Ectodermal cell (in vitro differentiated cells): ENCODE measurements at regions not wholly inside any gene's neighbourhood (a gene's known extent, or its start where the extent isn't known, plus 50 kb on each side); places are given as distances from the start of the nearest gene placed in this dataset.

Source experiments
- H3K27ac ChIP-seq: 2 replicates; pipeline ENCODE4 v1.7.0; 2013; ENCODE audit warnings: mild to moderate bottlenecking, low read depth, low read length; ENCODE audit not compliant: insufficient read depth, poor library complexity, severe bottlenecking
- H3K27me3 ChIP-seq: 2 replicates; pipeline ENCODE4 v1.7.0; 2013; ENCODE audit warnings: mild to moderate bottlenecking, low read length; ENCODE audit not compliant: insufficient read depth, control insufficient read depth, poor library complexity, severe bottlenecking
- H3K36me3 ChIP-seq: one replicate; pipeline ENCODE4 v1.7.0; 2013; ENCODE audit warnings: low read length; ENCODE audit not compliant: control insufficient read depth, insufficient read depth
- H3K4me1 ChIP-seq: one replicate; pipeline ENCODE4 v1.7.0; 2013; ENCODE audit warnings: low read length; ENCODE audit not compliant: control insufficient read depth, insufficient read depth
- H3K4me3 ChIP-seq: 2 replicates; pipeline ENCODE4 v1.7.0; 2013; ENCODE audit warnings: low read depth, low read length, control low read depth; ENCODE audit not compliant: insufficient read depth
- H3K9me3 ChIP-seq: 2 replicates; pipeline ENCODE4 v1.7.0; 2013; ENCODE audit warnings: mild to moderate bottlenecking, low read length, moderate library complexity; ENCODE audit not compliant: control insufficient read depth
- WGBS, 2 experiments: methylation state at CpG; one replicate each; pipeline ENCODE4 v1.1.7; 2013; ENCODE audit warnings: missing lambda C conversion rate in 2 of 2; 5-methylcytosine and 5-hydroxymethylcytosine counted together

GRCh38 chr4:96035727-96036126 is 195.8 kb downstream of the PDHA2 start:
- Histone ChIP-seq H3K27ac (no peak overlapping the region), H3K4me3 (no peak overlapping the region), H3K4me1 (no peaks in the 10 kb centered on the region), H3K27me3 (no peaks in the 10 kb centered on the region), H3K9me3 (no peaks in the 10 kb centered on the region), H3K36me3 (no peaks in the 10 kb centered on the region)

GRCh38 chr4:96036781-96037180 is 196.9 kb downstream of the PDHA2 start:
- Histone ChIP-seq H3K27me3 (no peaks in the 10 kb centered on the region), H3K9me3 (no peaks in the 10 kb centered on the region), H3K36me3 (no peaks in the 10 kb centered on the region), H3K4me3 (no peak overlapping the region), H3K4me1 (no peaks in the 10 kb centered on the region), H3K27ac (no peak overlapping the region)
- WGBS, 2 experiments: 89 to 91% methylated on average over 2 to 3 of the region's 3 CpGs

- Histone ChIP-seq H3K27ac (no peak overlapping the region), H3K4me3 (no peak overlapping the region), H3K9me3 (no peaks in the 10 kb centered on the region), H3K36me3 (no peaks in the 10 kb centered on the region), H3K4me1 (no peaks in the 10 kb centered on the region), H3K27me3 (no peaks in the 10 kb centered on the region)
- 94% methylated on average over 2 of the region's 2 CpGs for WGBS, 2 experiments
These were observed 197.8 kb downstream of the PDHA2 start for GRCh38 chr4:96037705-96038104.

- H3K4me1 ChIP-seq: no peaks in the 10 kb centered on the region
- no peak overlapping the region for H3K27ac ChIP-seq
- no peak overlapping the region for H3K4me3 ChIP-seq
- H3K27me3 ChIP-seq: no peaks in the 10 kb centered on the region
- H3K9me3 ChIP-seq: no peaks in the 10 kb centered on the region
- 86% methylated on average over 1 of the region's 1 CpG for WGBS, 2 experiments
- no peaks in the 10 kb centered on the region for H3K36me3 ChIP-seq
These were observed 199.3 kb downstream of the PDHA2 start for GRCh38 chr4:96039217-96039616.

- H3K36me3 ChIP-seq: no peaks in the 10 kb centered on the region
- H3K4me3 ChIP-seq: no peak overlapping the region
- H3K27me3 ChIP-seq: no peaks in the 10 kb centered on the region
- WGBS, 2 experiments: 82 to 85% methylated on average over 2 of the region's 2 CpGs
- no peaks in the 10 kb centered on the region for H3K4me1 ChIP-seq
- H3K9me3 ChIP-seq: no peaks in the 10 kb centered on the region
- H3K27ac ChIP-seq: no peak overlapping the region
These were observed 200.0 kb downstream of the PDHA2 start for GRCh38 chr4:96039803-96040436.

- H3K27ac ChIP-seq: no peak overlapping the region
- WGBS, 2 experiments: 95 to 96% methylated on average over 3 of the region's 4 CpGs
These were observed 205.1 kb downstream of the PDHA2 start for GRCh38 chr4:96044971-96045370.

GRCh38 chr4:96052827-96053226 is 212.9 kb downstream of the PDHA2 start:
- 89 to 95% methylated on average over 1 of the region's 1 CpG for WGBS, 2 experiments
- no peak overlapping the region for H3K4me3 ChIP-seq
- H3K4me1 ChIP-seq: no peaks in the 10 kb centered on the region
- no peak overlapping the region for H3K27ac ChIP-seq
- no peaks in the 10 kb centered on the region for H3K36me3 ChIP-seq
- no peaks in the 10 kb centered on the region for H3K27me3 ChIP-seq
- no peaks in the 10 kb centered on the region for H3K9me3 ChIP-seq

More at GRCh38 chr4:96044971-96045370, 205.1 kb downstream of the PDHA2 start:
- no peak overlapping the region for H3K4me3 ChIP-seq
- no peaks in the 10 kb centered on the region for H3K4me1 ChIP-seq
- no peaks in the 10 kb centered on the region for H3K27me3 ChIP-seq
- no peaks in the 10 kb centered on the region for H3K9me3 ChIP-seq
- no peaks in the 10 kb centered on the region for H3K36me3 ChIP-seq

- no peaks in the 10 kb centered on the region for H3K9me3 ChIP-seq
- H3K4me3 ChIP-seq: no peak overlapping the region
- H3K36me3 ChIP-seq: no peaks in the 10 kb centered on the region
- no peaks in the 10 kb centered on the region for H3K27me3 ChIP-seq
- WGBS, 2 experiments: 83 to 85% methylated on average over 12 of the region's 12 CpGs
- H3K27ac ChIP-seq: peak overlapping the region; percentile 13
- H3K4me1 ChIP-seq: no peaks in the 10 kb centered on the region
These were observed 216.5 kb downstream of the PDHA2 start for GRCh38 chr4:96056346-96056934.

- no peaks in the 10 kb centered on the region for H3K4me1 ChIP-seq
- WGBS, 2 experiments: 91 to 92% methylated on average over 2 of the region's 2 CpGs
- H3K9me3 ChIP-seq: no peaks in the 10 kb centered on the region
- H3K27me3 ChIP-seq: no peaks in the 10 kb centered on the region
- H3K36me3 ChIP-seq: no peaks in the 10 kb centered on the region
- H3K27ac ChIP-seq: no peak overlapping the region
- H3K4me3 ChIP-seq: no peak overlapping the region
These were observed 223.7 kb downstream of the PDHA2 start for GRCh38 chr4:96063639-96064038.

- H3K4me3 ChIP-seq: no peak overlapping the region
- H3K27ac ChIP-seq: no peak overlapping the region
- H3K36me3 ChIP-seq: no peaks in the 10 kb centered on the region
- 90 to 94% methylated on average over 2 of the region's 2 CpGs for WGBS, 2 experiments
- H3K27me3 ChIP-seq: no peaks in the 10 kb centered on the region
- H3K9me3 ChIP-seq: no peaks in the 10 kb centered on the region
- no peaks in the 10 kb centered on the region for H3K4me1 ChIP-seq
These were observed 233.6 kb downstream of the PDHA2 start for GRCh38 chr4:96073461-96073860.
